ENCODE measurements at regions not wholly inside any gene's neighbourhood (a gene's known extent, or its start where the extent isn't known, plus 50 kb on each side); places are given as distances from the start of the nearest gene placed in this dataset.

DNA sequence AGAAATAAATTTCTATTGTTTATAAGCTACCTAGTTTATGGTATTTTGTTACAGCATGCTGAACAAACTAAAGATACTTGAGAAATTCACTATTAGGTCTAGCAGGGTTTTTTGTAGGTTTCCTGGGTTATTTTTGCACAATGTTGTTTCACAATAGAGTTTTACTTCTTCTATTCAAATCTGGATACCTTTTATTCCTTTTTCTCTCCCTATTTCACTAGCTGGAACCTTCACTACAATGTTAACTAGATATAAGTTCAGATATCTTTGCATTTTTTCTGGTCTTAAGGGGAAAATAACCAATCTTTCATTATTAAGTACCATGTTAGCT, 237.7 kb upstream of the CITED2 start:
- TF ChIP-seq, protein P1, sequence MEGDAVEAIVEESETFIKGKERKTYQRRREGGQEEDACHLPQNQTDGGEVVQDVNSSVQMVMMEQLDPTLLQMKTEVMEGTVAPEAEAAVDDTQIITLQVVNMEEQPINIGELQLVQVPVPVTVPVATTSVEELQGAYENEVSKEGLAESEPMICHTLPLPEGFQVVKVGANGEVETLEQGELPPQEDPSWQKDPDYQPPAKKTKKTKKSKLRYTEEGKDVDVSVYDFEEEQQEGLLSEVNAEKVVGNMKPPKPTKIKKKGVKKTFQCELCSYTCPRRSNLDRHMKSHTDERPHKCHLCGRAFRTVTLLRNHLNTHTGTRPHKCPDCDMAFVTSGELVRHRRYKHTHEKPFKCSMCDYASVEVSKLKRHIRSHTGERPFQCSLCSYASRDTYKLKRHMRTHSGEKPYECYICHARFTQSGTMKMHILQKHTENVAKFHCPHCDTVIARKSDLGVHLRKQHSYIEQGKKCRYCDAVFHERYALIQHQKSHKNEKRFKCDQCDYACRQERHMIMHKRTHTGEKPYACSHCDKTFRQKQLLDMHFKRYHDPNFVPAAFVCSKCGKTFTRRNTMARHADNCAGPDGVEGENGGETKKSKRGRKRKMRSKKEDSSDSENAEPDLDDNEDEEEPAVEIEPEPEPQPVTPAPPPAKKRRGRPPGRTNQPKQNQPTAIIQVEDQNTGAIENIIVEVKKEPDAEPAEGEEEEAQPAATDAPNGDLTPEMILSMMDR (IDR thresholded peaks at IDR 0.05), result no peak
- no peak for TF ChIP-seq POLR2A (IDR thresholded peaks at IDR 0.05)

Data from Peyer's patch (tissue), 4 donors.